Medulla oblongata (tissue), 1 donor: ENCODE measurements at regions not wholly inside any gene's neighbourhood (a gene's known extent, or its start where the extent isn't known, plus 50 kb on each side); places are given as distances from the start of the nearest gene placed in this dataset.
A peak's percentile ranks its signal among the peaks of the same experiment; 100 is the strongest.

Experiments
- DNase-seq: peaks from one replicate; pipeline ENCODE4 v3.0.0-alpha.2; 2015; ENCODE audit errors: extremely low spot score

- no peak for DNase-seq
Measured at GRCh38 chr7:91323626-91324158, 59.5 kb downstream of the FZD1 start.

DNA sequence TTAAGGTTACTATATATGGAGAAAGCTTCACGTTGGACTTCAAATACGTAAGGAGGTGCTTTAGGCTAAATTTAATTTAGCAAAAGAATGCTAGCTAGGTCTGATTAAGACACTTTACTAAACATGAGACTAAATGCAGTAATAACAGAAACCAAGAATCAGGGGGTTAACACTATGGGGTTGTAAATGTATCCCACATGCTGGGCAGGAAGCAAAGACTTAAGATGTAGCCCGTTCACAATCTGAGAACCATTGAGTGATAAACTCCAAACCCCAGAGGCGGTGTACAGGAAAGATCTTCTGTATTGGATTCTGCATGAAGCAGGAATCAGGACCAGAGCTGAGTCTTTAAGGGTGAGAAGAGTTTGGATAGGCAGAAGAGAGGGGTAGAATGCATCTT is 60.4 kb downstream of the FZD1 start:
- no peak for DNase-seq

GRCh38 chr7:91325726-91326125 is 61.5 kb downstream of the FZD1 start:
- peak; percentile 46 for DNase-seq

DNA sequence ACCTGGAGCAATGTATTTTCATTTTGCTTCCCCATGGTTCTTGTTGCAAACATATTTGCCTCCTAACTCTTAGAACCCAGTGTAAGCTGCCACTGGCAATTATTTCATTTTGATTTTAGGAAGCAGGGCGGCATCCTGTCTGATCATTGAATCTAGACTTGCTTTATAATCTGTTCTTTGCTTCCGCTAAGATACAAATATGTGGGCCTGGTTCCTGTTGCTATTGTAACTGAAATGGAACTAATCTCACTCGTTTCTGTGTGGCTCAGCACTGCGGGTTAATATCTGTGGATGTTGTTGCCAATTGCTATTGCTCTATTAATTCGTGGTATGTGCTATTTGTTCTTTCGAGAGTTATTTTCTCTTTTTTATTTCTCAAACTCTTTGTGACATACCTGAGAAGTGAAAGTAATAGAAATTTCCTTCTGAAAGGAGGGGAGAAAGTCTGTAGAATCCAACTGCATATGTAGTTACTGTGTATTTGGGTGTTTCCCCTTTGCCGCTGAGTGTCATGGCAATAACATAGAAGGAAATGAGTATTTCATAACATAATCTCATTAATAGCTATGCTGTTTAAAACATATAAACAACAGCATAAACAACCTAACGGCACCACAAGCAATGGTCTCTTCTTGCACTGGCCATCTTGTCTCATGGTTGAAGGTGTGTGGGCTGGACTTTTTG is 62.4 kb downstream of the FZD1 start:
- no peak for DNase-seq

GRCh38 chr7:91327346-91327745 is 63.1 kb downstream of the FZD1 start:
- no peak for DNase-seq

DNA sequence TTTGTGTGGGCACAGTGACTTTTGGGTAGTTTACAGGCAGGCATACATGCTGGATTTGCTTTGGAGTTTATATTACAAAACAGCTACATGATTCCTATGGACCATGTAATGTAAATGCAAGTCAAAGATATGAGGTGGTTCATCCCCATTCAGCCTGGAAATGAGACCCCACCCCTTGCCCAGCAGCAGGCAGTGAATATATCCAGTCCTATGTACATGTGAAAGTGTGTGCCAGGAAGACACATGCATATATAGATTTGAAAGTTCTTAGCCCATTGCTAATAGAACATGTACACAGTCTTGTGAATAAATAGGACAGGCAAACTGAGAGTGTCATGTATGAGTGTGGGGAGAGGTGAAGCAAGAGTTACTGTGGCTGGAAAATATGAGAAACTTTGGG is 65.3 kb downstream of the FZD1 start:
- no peak for DNase-seq

DNA sequence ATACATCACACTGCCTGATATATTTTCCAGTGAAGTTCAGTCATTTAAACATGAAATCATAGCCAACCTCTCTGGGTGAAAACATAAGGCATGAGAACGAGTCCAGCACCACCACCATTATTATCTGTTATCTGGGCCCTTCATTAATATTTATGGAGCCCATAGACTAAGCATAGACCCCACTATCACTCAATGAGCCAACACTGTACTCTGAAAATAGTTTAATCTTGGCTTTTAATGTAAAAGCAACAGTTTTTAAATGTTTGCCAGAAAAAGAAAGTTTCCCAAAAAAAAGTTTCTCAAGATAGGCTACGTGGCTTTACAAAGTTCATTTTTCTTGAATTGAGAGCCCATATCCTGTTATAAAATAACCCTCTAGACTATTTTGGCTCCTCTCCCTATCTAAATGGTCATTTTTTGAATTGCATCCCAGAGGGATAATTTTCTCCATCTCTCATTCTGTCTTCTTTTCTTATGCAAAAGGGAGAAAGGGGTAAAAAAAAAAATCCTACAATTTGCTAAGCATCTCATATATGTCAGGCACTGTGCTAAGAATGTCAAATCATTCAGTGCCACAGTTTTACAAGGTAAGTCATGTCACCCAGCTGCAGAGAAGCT is 66.1 kb downstream of the FZD1 start:
- DNase-seq: no peak

DNA sequence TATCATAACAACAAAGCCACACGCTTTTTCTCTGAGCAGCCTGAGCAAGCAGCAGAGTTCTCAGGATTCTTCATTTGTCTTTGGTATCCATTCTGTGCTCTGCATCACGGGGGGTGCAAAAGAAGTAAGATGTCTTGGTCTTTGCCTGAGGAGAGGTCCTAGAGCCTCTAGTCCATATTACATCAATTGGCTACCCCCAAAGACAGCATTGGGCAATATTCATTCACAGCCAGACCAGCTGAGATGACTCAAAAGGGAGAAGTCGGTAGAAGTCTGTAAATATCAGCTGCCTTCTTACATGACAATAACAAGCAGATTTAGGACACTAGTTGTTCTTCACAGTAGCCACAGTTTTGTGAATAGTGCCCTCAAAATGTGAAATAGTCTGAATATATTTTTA is 66.6 kb downstream of the FZD1 start:
- DNase-seq: peak; percentile 35

DNA sequence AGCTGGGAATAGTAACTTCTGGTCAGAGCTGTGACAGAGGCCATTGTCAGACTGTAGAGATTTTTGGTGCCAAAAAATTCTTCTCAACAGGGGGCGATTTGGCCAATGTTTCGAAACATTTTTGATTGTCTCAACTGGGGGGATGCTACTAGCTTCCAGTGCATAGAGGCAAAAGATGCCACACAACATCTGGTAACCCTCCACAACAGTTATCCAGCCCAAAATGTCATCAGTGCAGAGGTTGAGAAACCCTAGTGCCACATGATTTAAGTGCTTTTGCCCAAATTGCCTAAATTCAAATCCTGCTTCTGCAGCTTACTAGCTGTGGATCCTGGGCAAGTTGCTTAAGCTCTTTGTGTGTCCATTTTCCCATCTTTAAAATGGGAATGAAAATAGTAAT is 71.9 kb downstream of the FZD1 start:
- DNase-seq: no peak

GRCh38 chr7:91338226-91339020 is 74.2 kb downstream of the FZD1 start:
- DNase-seq: no peak

- DNase-seq: no peak
Measured at GRCh38 chr7:91342346-91342745, 78.1 kb downstream of the FZD1 start.

GRCh38 chr7:91343420-91343960 is 79.3 kb downstream of the FZD1 start:
- no peak for DNase-seq

GRCh38 chr7:91343996-91344629 is 79.9 kb downstream of the FZD1 start:
- no peak for DNase-seq

DNA sequence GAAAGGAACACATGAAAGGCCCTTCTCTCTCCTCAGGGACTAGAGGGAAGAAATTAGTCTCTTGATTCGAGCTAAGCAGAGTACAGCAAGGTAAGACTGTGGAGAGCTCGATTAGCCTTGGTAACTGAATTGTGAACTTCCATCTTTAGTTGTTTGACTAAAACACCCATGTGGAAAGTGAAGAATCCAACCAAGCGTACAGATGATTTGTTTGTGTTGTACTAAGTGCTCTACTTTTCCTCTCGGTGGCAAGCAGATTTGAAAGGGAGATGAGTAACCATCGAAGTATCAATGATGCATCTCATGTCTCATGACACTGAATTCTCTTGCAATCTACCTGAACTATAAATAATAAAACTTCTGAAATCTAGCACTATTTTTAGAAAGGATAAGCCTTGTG is 80.7 kb downstream of the FZD1 start:
- DNase-seq: no peak

GRCh38 chr7:91345449-91345848 is 81.2 kb downstream of the FZD1 start:
- DNase-seq: no peak

DNA sequence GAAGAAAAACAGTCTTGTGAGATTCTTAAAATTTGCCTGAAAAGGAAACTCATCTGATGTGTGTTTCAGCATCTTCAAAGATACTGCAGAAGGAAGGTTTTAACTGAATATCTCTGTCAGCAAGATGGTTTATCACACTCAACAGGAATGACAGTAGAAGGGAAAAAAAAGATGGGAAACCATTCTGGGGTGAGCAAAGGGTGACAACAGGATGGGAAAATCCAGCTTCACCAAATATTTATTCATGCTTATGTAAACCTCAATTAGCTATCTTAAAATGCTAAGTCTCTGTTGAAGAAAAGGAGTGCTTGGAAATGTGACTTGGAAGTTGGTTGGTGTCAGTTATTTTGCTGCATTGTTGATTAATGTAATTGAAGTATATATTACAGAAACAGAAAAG is 82.2 kb downstream of the FZD1 start:
- DNase-seq: no peak

DNA sequence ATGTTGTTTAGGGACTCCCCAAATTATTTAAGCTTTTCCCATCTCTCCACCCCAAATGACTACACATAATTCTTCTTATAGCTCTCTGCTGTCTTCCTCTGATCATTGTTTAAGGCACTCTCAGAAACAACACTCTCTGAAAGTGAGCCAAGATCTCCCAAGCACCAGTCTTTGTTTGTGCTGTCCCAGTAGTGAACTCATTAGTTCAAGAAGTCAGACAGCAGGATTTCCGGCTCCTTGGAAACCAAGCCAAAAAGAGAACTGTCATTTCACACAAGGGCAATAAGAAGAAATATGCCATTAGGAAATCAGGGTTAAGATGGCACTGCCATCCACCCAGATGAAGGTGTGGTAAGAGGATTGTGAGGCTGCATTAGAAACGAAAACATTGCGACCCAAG is 83.1 kb downstream of the FZD1 start:
- peak; percentile 45 for DNase-seq

DNA sequence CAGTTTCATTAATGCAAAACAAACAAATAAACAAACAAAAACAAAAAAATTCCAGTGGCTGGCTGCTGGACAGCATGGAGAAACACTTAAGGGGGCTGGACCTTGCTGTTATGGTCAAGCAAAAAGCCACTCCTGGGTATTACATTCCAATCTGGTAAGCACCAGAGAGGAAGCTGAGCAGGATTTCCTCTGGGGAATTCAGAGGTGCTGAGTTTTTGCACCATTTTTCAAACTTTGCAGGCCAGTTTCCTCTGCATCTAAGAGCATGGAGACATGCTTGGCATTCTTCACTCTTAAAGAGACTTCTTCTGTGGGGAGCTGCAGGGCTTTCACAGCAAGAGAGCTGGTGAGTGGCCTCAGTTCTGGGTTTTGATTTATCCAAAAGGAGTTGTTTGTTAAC is 84.5 kb downstream of the FZD1 start:
- no peak for DNase-seq

DNA sequence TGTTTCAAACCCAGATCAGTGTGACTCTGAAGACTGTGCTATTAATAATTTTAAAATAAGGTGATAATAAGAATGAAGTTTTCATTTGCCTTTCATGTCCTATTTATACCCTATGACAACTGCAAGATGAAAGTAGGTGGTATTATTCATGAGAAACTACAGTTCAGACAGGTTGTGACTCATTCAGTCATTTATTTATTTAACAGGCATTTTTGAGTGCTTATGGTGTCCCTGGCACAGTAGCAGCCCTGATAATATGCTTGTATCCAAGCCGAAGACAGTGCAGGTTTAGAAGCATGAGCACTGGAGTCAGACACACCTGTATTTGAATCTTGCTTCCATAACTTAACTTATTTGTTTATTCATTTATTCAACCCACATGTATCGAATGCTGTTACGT is 87.1 kb downstream of the FZD1 start:
- no peak for DNase-seq

DNA sequence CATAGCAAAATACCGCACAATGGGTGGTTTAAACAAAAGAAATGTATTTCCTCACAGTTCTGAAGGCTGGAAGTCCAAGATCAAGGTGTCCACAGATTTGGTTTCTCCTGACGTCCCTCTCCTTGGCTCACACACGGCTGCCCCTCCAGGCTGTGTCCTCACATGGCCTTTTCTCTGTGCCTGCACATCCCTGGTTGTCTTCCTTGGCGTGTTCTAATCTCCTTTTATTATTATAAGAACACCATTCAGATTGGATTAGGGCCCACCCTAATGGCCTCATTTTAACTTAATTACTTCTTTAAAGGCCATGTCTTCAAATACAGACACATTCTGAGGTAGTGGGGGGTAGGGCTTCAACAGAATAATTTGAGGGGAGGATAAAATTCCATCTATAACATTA is 87.9 kb downstream of the FZD1 start:
- no peak for DNase-seq

DNA sequence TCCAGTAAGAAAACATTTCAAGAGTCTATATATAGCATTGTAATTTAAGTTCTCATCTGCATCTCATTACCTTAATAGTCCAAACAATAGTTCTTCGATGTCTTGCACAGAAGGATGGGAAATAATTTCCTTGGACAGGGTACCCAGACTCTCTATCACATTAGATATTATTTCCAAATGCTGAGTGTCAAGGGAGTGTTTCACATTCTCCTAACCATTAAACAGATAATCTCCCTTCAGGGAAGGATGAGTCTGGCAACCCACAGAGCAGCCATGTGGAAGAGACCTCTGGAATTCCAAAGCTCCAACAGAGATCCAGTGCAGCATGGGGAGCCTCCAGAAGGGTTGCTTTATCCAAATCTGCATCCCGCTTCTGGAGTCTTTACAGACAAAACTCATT is 89.6 kb downstream of the FZD1 start:
- no peak for DNase-seq
